ENCODE measurements at regions not wholly inside any gene's neighbourhood (a gene's known extent, or its start where the extent isn't known, plus 50 kb on each side); places are given as distances from the start of the nearest gene placed in this dataset.

DNA sequence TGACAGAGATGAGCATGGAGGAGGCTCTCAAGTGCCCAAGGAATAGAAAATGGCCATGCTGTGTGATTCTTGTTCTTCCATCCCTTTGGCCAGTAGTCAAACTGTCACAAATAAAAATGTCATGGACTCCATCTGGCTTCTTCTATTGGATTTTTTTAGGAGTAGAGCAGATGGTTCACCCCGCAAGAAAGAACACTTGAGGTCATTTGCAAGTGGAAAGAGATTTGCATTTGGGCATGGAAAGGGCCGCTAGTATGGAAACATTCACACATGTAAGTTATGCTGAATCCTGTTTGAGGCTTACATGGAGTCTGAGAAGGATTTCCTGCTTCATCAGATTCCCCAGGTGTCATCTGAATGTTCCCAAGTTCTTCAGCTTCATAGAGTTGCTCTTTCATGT is 53.1 kb upstream of the CFAP161 start:
- H3K27me3 ChIP-seq: no peaks in the 10 kb centered on the region
- no peak for TF ChIP-seq EP300 (IDR thresholded peaks at IDR 0.05)
- no peak for TF ChIP-seq POLR2A (IDR thresholded peaks at IDR 0.05)
- TF ChIP-seq, protein P1, sequence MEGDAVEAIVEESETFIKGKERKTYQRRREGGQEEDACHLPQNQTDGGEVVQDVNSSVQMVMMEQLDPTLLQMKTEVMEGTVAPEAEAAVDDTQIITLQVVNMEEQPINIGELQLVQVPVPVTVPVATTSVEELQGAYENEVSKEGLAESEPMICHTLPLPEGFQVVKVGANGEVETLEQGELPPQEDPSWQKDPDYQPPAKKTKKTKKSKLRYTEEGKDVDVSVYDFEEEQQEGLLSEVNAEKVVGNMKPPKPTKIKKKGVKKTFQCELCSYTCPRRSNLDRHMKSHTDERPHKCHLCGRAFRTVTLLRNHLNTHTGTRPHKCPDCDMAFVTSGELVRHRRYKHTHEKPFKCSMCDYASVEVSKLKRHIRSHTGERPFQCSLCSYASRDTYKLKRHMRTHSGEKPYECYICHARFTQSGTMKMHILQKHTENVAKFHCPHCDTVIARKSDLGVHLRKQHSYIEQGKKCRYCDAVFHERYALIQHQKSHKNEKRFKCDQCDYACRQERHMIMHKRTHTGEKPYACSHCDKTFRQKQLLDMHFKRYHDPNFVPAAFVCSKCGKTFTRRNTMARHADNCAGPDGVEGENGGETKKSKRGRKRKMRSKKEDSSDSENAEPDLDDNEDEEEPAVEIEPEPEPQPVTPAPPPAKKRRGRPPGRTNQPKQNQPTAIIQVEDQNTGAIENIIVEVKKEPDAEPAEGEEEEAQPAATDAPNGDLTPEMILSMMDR (IDR thresholded peaks at IDR 0.05): no peak
- H3K4me1 ChIP-seq: no peaks in the 10 kb centered on the region
- 86 to 91% methylated on average over 2 of the region's 2 CpGs for WGBS, 2 donors
- no peaks in the 10 kb centered on the region for H3K9me3 ChIP-seq
- H3K27ac ChIP-seq: no peak overlapping the region
- no peak for DNase-seq (ENCODE audit: low spot score in 2 of 2)
- H3K4me3 ChIP-seq: no peak overlapping the region
- H3K36me3 ChIP-seq: no peaks in the 10 kb centered on the region

DNA sequence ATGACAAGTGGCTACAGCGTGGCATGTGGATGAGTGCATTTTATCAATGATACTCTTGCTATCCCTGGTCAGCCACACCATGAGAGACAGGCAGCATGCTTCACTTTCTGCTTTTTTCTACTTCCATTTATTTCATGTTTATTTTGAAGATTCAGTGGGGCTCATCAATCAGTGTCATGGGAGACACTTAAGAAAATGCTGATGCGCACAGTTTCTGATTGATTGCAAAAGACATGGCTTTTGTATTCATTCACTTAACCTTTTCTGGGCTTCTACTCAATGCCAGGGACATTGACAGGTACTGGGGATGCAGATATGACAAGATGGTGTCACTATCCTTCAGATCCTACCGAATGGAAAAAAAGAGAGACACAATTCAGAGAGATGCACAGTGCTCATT is 50.9 kb upstream of the CFAP161 start:
- Histone ChIP-seq H3K9me3 (no peaks in the 10 kb centered on the region), H3K36me3 (no peaks in the 10 kb centered on the region), H3K4me1 (no peaks in the 10 kb centered on the region), H3K27ac (no peak overlapping the region), H3K4me3 (no peak overlapping the region), H3K27me3 (no peaks in the 10 kb centered on the region)
- TF ChIP-seq, protein P1 (IDR thresholded peaks at IDR 0.05): no peak
- TF ChIP-seq EP300 (IDR thresholded peaks at IDR 0.05): no peak
- TF ChIP-seq POLR2A (IDR thresholded peaks at IDR 0.05): no peak
- no peak for DNase-seq (ENCODE audit: low spot score in 2 of 2)
- WGBS, 2 donors: 94 to 96% methylated on average over 3 of the region's 3 CpGs
